WERI-Rb-1 (cell line): ENCODE measurements at regions not wholly inside any gene's neighbourhood (a gene's known extent, or its start where the extent isn't known, plus 50 kb on each side); places are given as distances from the start of the nearest gene placed in this dataset.

Source experiments
- DNase-seq: peaks from one replicate; pipeline ENCODE4 v3.0.0-alpha.2; 2020
- H3K27ac ChIP-seq: fragments of 250-450 bp; sonication (Bioruptor Pico); 2 replicates; pipeline ENCODE4 v1.5.1; 2020; ENCODE audit warnings: mild to moderate bottlenecking, moderate library complexity
- H3K27me3 ChIP-seq: fragments of 250-450 bp; sonication (Bioruptor Pico); 2 replicates; pipeline ENCODE4 v1.5.1; 2021; ENCODE audit warnings: mild to moderate bottlenecking, low read depth, moderate library complexity; ENCODE audit not compliant: insufficient read depth, severe bottlenecking
- H3K36me3 ChIP-seq: fragments of 250-450 bp; sonication (Bioruptor Pico); 2 replicates; pipeline ENCODE4 v1.5.1; 2020; ENCODE audit warnings: mild to moderate bottlenecking, moderate library complexity
- H3K4me3 ChIP-seq: 2 replicates; pipeline ENCODE4 v1.5.1; 2011; ENCODE audit warnings: low read depth, mild to moderate bottlenecking, control low read depth, low read length
- H3K9me3 ChIP-seq: fragments of 250-450 bp; sonication (Bioruptor Pico); 2 replicates; pipeline ENCODE4 v1.5.1; 2021; ENCODE audit warnings: mild to moderate bottlenecking, moderate library complexity; ENCODE audit not compliant: severe bottlenecking
- TF ChIP-seq, protein P1 (sequence below): IDR thresholded peaks from 2 replicates; pipeline ENCODE4 v1.5.1; 2011; ENCODE audit warnings: low read depth, mild to moderate bottlenecking, control low read depth, inconsistent platforms, low read length

DNA sequence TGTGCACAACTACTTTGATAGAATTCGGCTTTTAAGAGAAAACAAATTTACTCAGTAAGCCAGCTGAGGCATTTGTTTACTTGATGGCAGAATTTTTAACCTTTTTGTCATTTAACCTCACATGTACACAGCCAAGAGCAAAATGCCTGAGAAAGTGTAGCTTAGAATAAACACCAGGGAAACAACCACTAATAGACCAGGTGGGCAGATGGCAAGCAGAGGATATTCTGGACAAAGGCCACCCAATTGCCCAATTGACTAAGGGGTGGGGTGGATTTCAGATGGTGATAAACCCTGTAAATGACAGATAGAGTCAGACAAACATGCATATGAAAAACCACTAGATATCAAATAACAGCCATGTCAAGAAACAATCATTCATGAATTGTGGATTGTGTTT is 190.7 kb upstream of the FBXL4 start:
- H3K4me3 ChIP-seq, result no peak overlapping the region
- TF ChIP-seq, protein P1, sequence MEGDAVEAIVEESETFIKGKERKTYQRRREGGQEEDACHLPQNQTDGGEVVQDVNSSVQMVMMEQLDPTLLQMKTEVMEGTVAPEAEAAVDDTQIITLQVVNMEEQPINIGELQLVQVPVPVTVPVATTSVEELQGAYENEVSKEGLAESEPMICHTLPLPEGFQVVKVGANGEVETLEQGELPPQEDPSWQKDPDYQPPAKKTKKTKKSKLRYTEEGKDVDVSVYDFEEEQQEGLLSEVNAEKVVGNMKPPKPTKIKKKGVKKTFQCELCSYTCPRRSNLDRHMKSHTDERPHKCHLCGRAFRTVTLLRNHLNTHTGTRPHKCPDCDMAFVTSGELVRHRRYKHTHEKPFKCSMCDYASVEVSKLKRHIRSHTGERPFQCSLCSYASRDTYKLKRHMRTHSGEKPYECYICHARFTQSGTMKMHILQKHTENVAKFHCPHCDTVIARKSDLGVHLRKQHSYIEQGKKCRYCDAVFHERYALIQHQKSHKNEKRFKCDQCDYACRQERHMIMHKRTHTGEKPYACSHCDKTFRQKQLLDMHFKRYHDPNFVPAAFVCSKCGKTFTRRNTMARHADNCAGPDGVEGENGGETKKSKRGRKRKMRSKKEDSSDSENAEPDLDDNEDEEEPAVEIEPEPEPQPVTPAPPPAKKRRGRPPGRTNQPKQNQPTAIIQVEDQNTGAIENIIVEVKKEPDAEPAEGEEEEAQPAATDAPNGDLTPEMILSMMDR, result no peak

GRCh38 chr6:99137314-99137713 is 189.6 kb upstream of the FBXL4 start:
- TF ChIP-seq, protein P1, result no peak
- Histone ChIP-seq H3K27me3 (no peaks in the 10 kb centered on the region), H3K9me3 (no peaks in the 10 kb centered on the region), H3K27ac (no peak overlapping the region), H3K4me3 (no peak overlapping the region), H3K36me3 (no peaks in the 10 kb centered on the region)
- no peak for DNase-seq

More for the DNA sequence above, 190.7 kb upstream of the FBXL4 start:
- no peaks in the 10 kb centered on the region for H3K9me3 ChIP-seq
- H3K27ac ChIP-seq, result no peak overlapping the region
- no peak for DNase-seq
- no peaks in the 10 kb centered on the region for H3K36me3 ChIP-seq
- H3K27me3 ChIP-seq, result no peaks in the 10 kb centered on the region

DNA sequence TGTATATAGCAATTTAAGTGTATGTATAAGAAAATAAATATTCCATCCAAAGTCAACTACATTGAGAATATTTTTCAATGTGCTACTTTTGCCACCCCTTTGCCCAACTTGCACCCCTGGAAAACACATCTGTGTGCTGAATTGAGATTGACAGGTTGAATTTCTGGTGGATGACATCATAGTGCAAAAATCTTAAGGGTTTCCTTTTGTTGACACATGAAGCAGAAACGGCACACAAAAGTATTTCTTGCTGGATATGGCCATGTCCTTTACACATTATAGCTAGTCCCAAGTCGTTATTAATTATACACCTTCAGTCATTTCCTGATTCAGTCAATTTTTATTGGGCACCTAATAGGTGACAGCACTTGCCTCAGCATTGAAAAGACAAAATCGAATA is 188.7 kb upstream of the FBXL4 start:
- H3K9me3 ChIP-seq, result no peaks in the 10 kb centered on the region
- no peak for DNase-seq
- TF ChIP-seq, protein P1, result no peak

GRCh38 chr6:99132026-99132635 is 184.4 kb upstream of the FBXL4 start:
- TF ChIP-seq, protein P1, result no peak
- H3K27ac ChIP-seq, result no peak overlapping the region
- H3K9me3 ChIP-seq, result no peaks in the 10 kb centered on the region
- no peaks in the 10 kb centered on the region for H3K36me3 ChIP-seq
- no peak for DNase-seq
- H3K4me3 ChIP-seq, result no peak overlapping the region
- H3K27me3 ChIP-seq, result no peaks in the 10 kb centered on the region

More for the DNA sequence above, 188.7 kb upstream of the FBXL4 start:
- Histone ChIP-seq H3K36me3 (no peaks in the 10 kb centered on the region), H3K27ac (no peak overlapping the region), H3K27me3 (no peaks in the 10 kb centered on the region), H3K4me3 (no peak overlapping the region)

DNA sequence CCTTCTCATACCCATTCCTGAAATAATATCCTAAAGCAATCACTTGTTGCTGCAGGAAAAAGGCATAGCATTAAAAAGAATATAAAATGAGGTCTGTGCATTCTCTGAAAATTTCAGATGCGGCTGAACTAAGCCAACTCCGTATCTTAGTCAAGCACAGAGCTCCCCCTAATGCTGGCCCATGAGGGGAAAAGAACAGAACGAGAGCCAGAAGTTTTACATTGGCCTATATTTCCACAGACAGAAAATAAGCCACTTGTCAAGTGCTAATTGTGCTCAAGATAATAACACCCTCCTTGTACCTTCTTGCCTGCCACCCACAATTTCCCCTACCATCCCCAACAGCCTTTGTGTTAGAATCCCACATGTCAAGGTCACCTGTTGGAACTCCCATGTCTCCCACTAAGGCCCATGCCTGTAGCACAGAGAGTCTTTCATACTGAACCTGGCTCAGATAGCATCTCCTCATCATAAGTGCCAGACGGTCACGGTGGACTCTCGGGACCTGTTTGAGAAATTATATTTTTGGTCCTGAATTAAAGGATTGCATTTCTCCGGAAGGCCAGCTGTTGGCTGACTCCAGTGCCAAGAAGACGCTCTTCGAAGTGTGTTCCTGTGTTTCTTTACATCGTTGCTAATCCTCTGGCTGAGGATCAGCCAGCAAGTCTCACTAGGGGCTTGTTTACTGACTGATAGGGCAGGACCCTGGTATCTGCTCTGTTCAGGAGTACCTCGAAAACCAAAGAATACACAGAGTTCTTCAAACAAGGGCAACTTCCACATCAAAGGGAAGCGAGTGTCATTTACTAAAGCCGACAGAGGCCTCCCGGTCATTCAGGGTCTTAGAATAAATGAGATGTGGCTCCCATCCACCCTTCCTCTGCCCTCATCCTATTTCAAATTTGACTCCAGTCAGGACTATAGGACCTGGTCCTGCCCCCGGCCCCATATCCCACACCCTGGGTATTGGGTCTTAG is 183.4 kb upstream of the FBXL4 start:
- Histone ChIP-seq H3K27ac (no peak overlapping the region), H3K4me3 (no peak overlapping the region), H3K36me3 (no peaks in the 10 kb centered on the region), H3K27me3 (no peaks in the 10 kb centered on the region), H3K9me3 (no peaks in the 10 kb centered on the region)
- TF ChIP-seq, protein P1, result 0 out of 2 replicates have a peak, but pooled peaks have one; percentile 2
- DNase-seq, result no peak
